ENCODE measurements at regions not wholly inside any gene's neighbourhood (a gene's known extent, or its start where the extent isn't known, plus 50 kb on each side); places are given as distances from the start of the nearest gene placed in this dataset.
"Not testable (repeated sequence)": the region's sequence is repeated elsewhere in the genome, so short reads cannot be mapped to it uniquely, and the experiment has no call there.

DNA sequence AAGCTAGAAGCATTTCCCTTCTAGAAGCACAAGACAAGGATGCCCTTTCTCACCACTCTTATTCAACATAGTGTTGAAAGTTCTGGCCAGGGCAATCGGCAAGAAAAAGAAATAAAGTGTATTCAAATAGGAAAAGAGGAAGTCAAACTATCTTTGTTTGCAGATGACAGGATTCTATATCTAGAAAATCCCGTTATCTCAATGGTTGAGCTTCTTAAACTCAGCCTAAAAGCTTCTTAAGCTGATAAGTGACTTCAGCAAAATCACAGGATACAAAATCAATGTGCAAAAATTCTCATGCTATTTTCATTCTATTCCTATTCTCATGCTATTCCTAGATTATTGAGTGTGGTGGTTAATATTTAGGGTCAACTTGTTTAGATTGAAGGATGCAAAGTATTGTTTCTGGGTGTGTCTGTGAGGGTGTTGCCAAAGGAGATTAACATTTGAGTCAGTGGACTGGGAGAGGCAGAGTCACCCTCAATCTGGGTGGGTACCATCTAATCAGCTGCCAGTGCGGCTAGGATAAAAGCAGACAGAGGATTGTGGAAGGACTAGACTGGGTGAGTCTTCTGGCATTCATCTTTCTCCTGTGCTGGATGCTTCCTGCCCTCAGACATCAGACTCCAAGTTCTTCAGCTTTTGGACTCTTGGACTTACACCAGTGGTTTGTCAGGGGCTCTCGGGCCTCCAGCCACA, 111.9 kb downstream of the LSMEM1 start:
- DNase-seq (ENCODE audit: low read depth in 2 of 2) = not testable (repeated sequence)

- DNase-seq (ENCODE audit: low read depth in 2 of 2) = no peak
Measured at GRCh38 chr7:112594397-112594796, 113.6 kb downstream of the LSMEM1 start.

DNA sequence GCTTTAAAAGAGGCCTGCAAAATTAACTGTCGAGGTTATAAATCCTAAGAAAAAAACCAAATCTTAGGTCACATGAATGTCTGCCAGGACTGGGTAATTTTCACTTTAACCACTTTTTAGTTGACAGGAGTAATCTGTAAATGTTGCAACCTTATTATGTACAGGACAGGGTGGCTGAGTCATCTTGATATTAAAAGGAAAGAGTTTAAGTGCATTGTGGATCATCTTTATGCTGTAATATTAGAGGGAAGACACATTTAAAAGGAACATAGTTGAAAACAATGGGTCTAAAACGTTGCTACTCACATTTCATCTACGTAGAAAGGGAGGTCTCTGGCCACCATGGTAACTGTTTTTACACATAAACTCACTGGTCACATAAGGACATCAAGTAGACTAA, 115.5 kb downstream of the LSMEM1 start:
- DNase-seq (ENCODE audit: low read depth in 2 of 2) = no peak

GRCh38 chr7:112596981-112597380, 116.2 kb downstream of the LSMEM1 start:
- DNase-seq (ENCODE audit: low read depth in 2 of 2) = no peak

GRCh38 chr7:112603673-112604072, 122.9 kb downstream of the LSMEM1 start:
- DNase-seq (ENCODE audit: low read depth in 2 of 2) = no peak

DNA sequence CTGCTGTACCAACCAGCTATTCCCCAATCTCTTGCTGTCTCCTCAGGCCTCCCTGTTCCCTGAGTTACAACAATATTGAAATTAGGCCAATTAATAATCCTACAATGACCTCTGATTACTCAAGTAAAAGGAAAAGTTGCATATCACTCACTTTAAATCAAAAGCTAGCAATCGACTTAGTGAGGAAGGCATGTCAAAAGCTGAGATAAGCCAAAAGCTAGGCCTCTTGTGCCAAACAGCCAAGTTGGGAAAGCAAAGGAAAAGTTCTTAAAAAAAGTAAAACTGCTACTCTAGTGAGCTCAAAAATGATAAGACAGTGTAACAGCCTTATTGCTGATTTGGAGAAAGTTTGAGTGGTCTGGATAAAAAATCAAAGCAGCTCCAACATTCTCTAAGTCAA, 129.8 kb downstream of the LSMEM1 start:
- DNase-seq (ENCODE audit: low read depth in 2 of 2) = no peak

DNA sequence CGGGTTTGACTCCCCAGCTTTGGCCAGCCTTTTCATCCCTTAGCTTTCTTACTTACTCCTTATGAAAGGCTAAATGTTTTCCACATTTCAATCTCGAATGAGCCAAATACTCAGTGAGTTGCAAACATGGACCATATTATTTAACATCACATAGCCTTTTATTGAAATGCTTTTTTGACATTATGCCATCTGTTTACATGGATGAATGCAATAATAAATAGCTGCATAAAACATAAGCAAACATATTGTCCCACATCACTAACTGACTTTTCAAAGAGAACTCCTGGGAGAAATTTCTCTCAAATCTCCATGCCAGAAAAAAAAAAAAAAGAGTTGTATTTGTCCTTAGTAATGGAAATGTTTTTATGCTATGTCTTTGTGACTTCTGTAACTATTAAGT, 134.9 kb downstream of the LSMEM1 start:
- no peak for DNase-seq (ENCODE audit: low read depth in 2 of 2)

GRCh38 chr7:112616295-112616694, 135.5 kb downstream of the LSMEM1 start:
- DNase-seq (ENCODE audit: low read depth in 2 of 2) = no peak

DNA sequence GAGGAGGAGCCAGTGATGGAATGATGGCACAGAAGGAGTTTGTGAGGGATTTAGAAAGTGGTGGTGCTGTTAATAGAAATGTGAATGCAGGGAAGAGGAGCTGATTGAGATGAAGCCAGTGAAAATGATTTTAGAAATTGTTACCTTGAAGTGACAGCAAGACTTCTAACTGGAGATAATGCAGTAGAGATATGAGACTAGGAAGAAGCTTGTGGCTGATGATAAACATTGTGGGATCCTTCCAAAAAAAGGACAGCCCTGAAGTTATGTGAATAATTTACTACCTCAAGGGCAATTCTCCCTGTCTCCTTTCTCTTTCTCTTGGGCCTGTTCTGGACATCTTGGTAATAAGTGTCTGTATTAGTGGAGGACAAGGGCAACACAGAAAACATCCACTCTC, 138.6 kb downstream of the LSMEM1 start:
- DNase-seq (ENCODE audit: low read depth in 2 of 2) = no peak

- DNase-seq (ENCODE audit: low read depth in 2 of 2) = no peak
Measured at GRCh38 chr7:112622159-112622715, 141.4 kb downstream of the LSMEM1 start.

- no peak for DNase-seq (ENCODE audit: low read depth in 2 of 2)
Measured at GRCh38 chr7:112624416-112624815, 143.6 kb downstream of the LSMEM1 start.

DNA sequence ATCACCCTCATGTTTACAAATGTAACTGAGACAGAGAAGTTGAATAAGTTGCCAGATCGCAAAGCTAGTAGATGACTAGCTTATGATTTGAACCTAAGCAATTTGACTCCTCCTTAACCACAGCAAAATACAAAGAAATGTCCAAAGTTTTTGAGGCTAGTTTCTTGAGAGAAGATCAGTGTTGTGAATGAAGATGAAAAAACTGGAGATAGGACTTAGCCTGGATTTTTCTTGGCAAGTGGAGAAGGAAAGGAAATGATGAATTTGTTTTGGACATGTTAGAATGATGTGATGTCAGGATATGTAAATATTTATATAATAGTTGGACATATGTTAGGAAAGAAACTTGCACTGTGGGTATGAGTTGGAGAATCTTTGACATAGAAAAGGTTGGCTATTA, 149.8 kb downstream of the LSMEM1 start:
- DNase-seq (ENCODE audit: low read depth in 2 of 2) = no peak

DNA sequence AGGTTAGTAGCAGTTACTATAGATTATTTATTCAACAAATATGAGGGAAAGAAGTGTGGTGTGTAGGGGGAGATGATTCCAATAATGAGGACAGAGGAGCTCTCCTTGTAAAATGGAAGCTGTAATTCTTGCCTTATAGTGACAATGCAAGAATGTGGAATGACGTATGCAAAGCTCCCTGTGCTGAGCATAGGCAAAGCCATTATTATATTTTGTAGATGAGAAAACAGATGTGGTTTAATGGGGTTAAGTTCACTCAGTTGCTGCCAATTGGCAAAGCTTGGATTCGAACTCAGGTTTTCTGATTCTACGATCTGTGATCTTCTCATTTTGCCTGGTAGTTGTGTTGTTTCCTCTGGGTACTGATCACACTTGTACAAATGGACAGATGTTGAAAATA, 153.3 kb downstream of the LSMEM1 start:
- DNase-seq (ENCODE audit: low read depth in 2 of 2) = no peak

GRCh38 chr7:112635742-112636141, 154.5 kb downstream of the TMEM168 start:
- DNase-seq (ENCODE audit: low read depth in 2 of 2) = no peak

- no peak for DNase-seq (ENCODE audit: low read depth in 2 of 2)
Measured at GRCh38 chr7:112638675-112639400, 151.4 kb downstream of the TMEM168 start.

- no peak for DNase-seq (ENCODE audit: low read depth in 2 of 2)
Measured at GRCh38 chr7:112640685-112641084, 149.5 kb downstream of the TMEM168 start.

- DNase-seq (ENCODE audit: low read depth in 2 of 2) = no peak
Measured at GRCh38 chr7:112646783-112647182, 143.4 kb downstream of the TMEM168 start.

DNA sequence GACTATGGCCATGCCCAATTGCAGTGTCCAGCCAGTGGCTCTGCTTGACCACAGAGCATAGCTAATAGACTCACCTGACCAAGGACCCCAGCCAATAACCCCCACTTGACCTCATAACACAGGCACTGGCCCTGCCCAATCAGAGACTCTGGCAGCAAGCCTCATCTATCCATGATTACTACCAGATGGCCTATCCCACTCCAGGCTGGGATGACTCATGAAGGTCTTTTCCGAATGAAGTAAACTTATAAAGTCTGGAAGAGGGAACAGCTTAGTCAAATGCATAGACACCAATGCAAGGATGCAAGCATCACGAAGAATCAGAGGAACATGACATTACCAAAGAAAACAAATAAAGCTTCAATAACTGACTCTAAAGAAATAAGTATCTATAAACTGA, 141.4 kb downstream of the TMEM168 start:
- no peak for DNase-seq (ENCODE audit: low read depth in 2 of 2)

GRCh38 chr7:112649560-112649959, 140.6 kb downstream of the TMEM168 start:
- DNase-seq (ENCODE audit: low read depth in 2 of 2) = no peak

GRCh38 chr7:112654322-112655216, 135.6 kb downstream of the TMEM168 start:
- DNase-seq (ENCODE audit: low read depth in 2 of 2) = no peak

DNA sequence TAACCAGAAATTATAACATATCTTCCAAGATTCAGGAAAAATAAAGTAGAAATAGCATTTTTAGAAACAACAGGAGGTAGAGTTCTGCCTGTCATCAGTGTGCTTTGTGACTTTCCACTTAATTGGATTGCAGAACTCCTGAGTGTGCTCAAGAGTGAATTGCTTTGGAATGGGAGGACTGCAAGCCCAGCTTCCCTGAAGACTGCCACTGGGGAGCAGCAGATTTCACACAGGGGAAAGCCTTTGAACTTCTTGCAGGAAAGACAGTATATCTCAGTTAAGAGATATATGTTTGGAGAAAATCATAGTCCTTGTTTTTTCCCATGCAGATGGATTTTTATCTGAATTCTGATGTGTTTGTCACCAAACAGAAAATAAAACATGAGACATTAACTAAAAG, 124.5 kb downstream of the TMEM168 start:
- no peak for DNase-seq (ENCODE audit: low read depth in 2 of 2)

DNA sequence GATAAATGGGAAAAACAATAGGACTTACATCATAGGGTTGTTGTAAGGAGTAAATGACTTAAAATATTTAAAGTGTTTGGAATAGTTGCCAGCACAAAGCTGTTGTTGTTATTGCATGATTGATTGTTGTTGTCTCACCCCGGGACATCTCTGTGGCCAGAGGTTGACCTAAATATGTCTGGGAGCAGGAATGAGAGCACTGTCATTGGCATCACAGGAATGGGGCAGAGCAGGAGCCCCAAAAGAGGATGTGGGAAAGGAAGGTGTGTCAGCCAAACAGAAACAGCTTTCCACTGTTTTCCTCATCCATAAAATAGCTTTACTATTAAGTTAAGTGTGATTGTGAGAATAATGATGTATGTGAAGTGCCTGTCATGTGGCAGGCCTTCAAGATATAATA, 121.6 kb downstream of the TMEM168 start:
- no peak for DNase-seq (ENCODE audit: low read depth in 2 of 2)

Data from stimulated activated CD4-positive, alpha-beta T cell treated with anti-CD3 and anti-CD28 coated beads, Interleukin-15, amount 100 ng/mL, for 48 hours (primary cell).